Spleen (tissue), 11 donors: ENCODE measurements at regions not wholly inside any gene's neighbourhood (a gene's known extent, or its start where the extent isn't known, plus 50 kb on each side); places are given as distances from the start of the nearest gene placed in this dataset.

Experiments
- DNase-seq: peaks from one replicate; pipeline ENCODE4 v3.0.0-alpha.2; 2020
- H3K27ac ChIP-seq, 8 donors: fragments of 200-600 bp; sonication (generic) in 7 of 8; 1 replicate in 4 of 8; 2 replicates in 4 of 8; pipeline versions ENCODE4 v1.5.0 to v1.8.0; 2016 to 2021; ENCODE audit warnings: inconsistent platforms in 4 of 8, mild to moderate bottlenecking in 4 of 8, moderate library complexity in 1 of 8
- H3K27me3 ChIP-seq, 7 donors: fragments of 200-600 bp; sonication (generic) in 6 of 7; replicated peaks in 1 of 7; 1 replicate in 4 of 7; 2 replicates in 3 of 7; pipeline versions ENCODE4 v1.5.0 to v1.8.0; 2016 to 2021; ENCODE audit warnings: inconsistent platforms in 3 of 7, mild to moderate bottlenecking in 1 of 7
- H3K36me3 ChIP-seq, 6 donors: fragments of 200-600 bp; sonication (generic) in 5 of 6; 1 replicate in 4 of 6; 2 replicates in 2 of 6; pipeline versions ENCODE4 v1.5.0 to v1.8.0; 2016 to 2021; ENCODE audit warnings: inconsistent platforms in 2 of 6
- H3K4me1 ChIP-seq, 6 donors: fragments of 200-600 bp; sonication (generic) in 5 of 6; 1 replicate in 3 of 6; 2 replicates in 3 of 6; pipeline versions ENCODE4 v1.5.0 to v1.8.0; 2016 to 2021; ENCODE audit warnings: inconsistent platforms in 3 of 6
- H3K4me3 ChIP-seq, 8 donors: fragments of 200-600 bp; sonication (generic) in 7 of 8; 1 replicate in 4 of 8; 2 replicates in 4 of 8; pipeline versions ENCODE4 v1.5.0 to v1.8.0; 2016 to 2021; ENCODE audit warnings: inconsistent platforms in 4 of 8, mild to moderate bottlenecking in 4 of 8, moderate library complexity in 2 of 8
- H3K9me3 ChIP-seq, 8 donors: fragments of 200-600 bp; sonication (generic) in 7 of 8; 1 replicate in 4 of 8; 2 replicates in 4 of 8; pipeline versions ENCODE4 v1.5.0 to v1.8.0; 2016 to 2021; ENCODE audit warnings: inconsistent platforms in 4 of 8
- POLR2A ChIP-seq, 3 donors: fragments of 450-650 bp; IDR thresholded peaks; one replicate each; pipeline ENCODE4 v1.5.1; 2017; ENCODE audit warnings: antibody characterized with exemption in 3 of 3, mild to moderate bottlenecking in 1 of 3
- POLR2AphosphoS5 ChIP-seq, 3 donors: sonication (generic); formaldehyde crosslinking; IDR thresholded peaks; one replicate each; pipeline ENCODE4 v1.5.1; 2017; ENCODE audit warnings: antibody characterized with exemption in 3 of 3
- WGBS, 5 donors: extraction: QIAGEN DNeasy Blood & Tissue Kit in 3 of 5; methylation state at CpG; one replicate each; pipeline versions ENCODE4 v1.1.5 to v1.1.7; 2013 to 2018; 5-methylcytosine and 5-hydroxymethylcytosine counted together
- intact Hi-C: fragments of 100-400 bp; cut with DNase I; formaldehyde crosslinking; loops from one replicate; pipeline ENCODE4 v1.15.0; 2023; ENCODE audit warnings: low total_unique reads
- TF ChIP-seq, protein P1 (sequence below), 11 experiments: fragments of 200-600 bp in 7 of 11; fragments of 450-650 bp in 4 of 11; sonication (generic) in 4 of 11; IDR thresholded peaks in 8 of 11; conservative IDR thresholded peaks in 3 of 11; 1 replicate in 7 of 11; 2 replicates in 4 of 11; pipeline versions ENCODE4 v1.4.0 to v1.8.0; 2016 to 2021; ENCODE audit warnings: antibody characterized with exemption in 11 of 11, inconsistent platforms in 4 of 11, mild to moderate bottlenecking in 1 of 11
- donor health status: healthy with polysubstance abuse.
- donor health status: DM: no; HTN: no; CAD: no; lungs with moderate emphysema.
- donor health status: DM: no; HTN: no; CAD: no.
- donor health status: Bipolar disorder and iron deficiency.
- donor health status: healthy.
- donor health status: DM: no; HTN: no; CAD: no.
- donor health status: DM: yes; HTN: yes; CAD: no.

- WGBS, 5 donors: 84 to 92% (median 89%) methylated on average over 3 of the region's 3 CpGs
- Histone ChIP-seq H3K27me3 (no peaks in the 10 kb centered on the region), H3K36me3 (no peaks in the 10 kb centered on the region), H3K4me1 (no peaks in the 10 kb centered on the region), H3K4me3 (no peak overlapping the region), H3K27ac (no peak overlapping the region), H3K9me3 (peaks cover 0 to 78% (median 37%) of the 10 kb centered on the region in 8 donors)
- DNase-seq: no peak
- TF ChIP-seq POLR2AphosphoS5 (IDR thresholded peaks at IDR 0.05) (no peak), POLR2A (IDR thresholded peaks at IDR 0.05) (no peak)
- TF ChIP-seq, protein P1, sequence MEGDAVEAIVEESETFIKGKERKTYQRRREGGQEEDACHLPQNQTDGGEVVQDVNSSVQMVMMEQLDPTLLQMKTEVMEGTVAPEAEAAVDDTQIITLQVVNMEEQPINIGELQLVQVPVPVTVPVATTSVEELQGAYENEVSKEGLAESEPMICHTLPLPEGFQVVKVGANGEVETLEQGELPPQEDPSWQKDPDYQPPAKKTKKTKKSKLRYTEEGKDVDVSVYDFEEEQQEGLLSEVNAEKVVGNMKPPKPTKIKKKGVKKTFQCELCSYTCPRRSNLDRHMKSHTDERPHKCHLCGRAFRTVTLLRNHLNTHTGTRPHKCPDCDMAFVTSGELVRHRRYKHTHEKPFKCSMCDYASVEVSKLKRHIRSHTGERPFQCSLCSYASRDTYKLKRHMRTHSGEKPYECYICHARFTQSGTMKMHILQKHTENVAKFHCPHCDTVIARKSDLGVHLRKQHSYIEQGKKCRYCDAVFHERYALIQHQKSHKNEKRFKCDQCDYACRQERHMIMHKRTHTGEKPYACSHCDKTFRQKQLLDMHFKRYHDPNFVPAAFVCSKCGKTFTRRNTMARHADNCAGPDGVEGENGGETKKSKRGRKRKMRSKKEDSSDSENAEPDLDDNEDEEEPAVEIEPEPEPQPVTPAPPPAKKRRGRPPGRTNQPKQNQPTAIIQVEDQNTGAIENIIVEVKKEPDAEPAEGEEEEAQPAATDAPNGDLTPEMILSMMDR (IDR thresholded peaks at IDR 0.05 in 8 of 11, conservative IDR thresholded peaks at IDR 0.05 in 3 of 11): no peak
- intact Hi-C loops: no loop called here
Observed at GRCh38 chr11:81036168-81036870, 1595.5 kb upstream of the TENM4 start.

GRCh38 chr11:81033779-81034540, 1593.1 kb upstream of the TENM4 start:
- no peak overlapping the region for H3K4me3 ChIP-seq
- peaks cover 0 to 67% (median 35%) of the 10 kb centered on the region in 8 donors for H3K9me3 ChIP-seq
- no peaks in the 10 kb centered on the region for H3K4me1 ChIP-seq
- WGBS, 5 donors: 79 to 91% (median 85%) methylated on average over 6 of the region's 6 CpGs
- DNase-seq: no peak
- no peaks in the 10 kb centered on the region for H3K27me3 ChIP-seq
- H3K27ac ChIP-seq: no peak overlapping the region
- TF ChIP-seq, protein P1 (IDR thresholded peaks at IDR 0.05 in 8 of 11, conservative IDR thresholded peaks at IDR 0.05 in 3 of 11): no peak
- no peak for TF ChIP-seq POLR2A (IDR thresholded peaks at IDR 0.05)
- H3K36me3 ChIP-seq: no peaks in the 10 kb centered on the region
- intact Hi-C loops: no loop called here

GRCh38 chr11:81032906-81033305, 1592.1 kb upstream of the TENM4 start:
- Histone ChIP-seq H3K27ac (no peak overlapping the region), H3K4me3 (no peak overlapping the region), H3K36me3 (no peaks in the 10 kb centered on the region), H3K9me3 (peaks cover 0 to 56% (median 30%) of the 10 kb centered on the region in 8 donors), H3K27me3 (no peaks in the 10 kb centered on the region), H3K4me1 (no peaks in the 10 kb centered on the region)
- intact Hi-C loops: no loop called here
- TF ChIP-seq, protein P1 (IDR thresholded peaks at IDR 0.05 in 8 of 11, conservative IDR thresholded peaks at IDR 0.05 in 3 of 11): no peak
- TF ChIP-seq POLR2A (IDR thresholded peaks at IDR 0.05) (no peak), POLR2AphosphoS5 (IDR thresholded peaks at IDR 0.05) (no peak)
- no peak for DNase-seq
- WGBS, 5 donors: 80 to 95% (median 93%) methylated on average over 10 of the region's 10 CpGs

GRCh38 chr11:81030186-81030585, 1589.4 kb upstream of the TENM4 start:
- H3K4me3 ChIP-seq: no peak overlapping the region
- WGBS, 5 donors: 79 to 84% (median 82%) methylated on average over 1 of the region's 1 CpG
- H3K36me3 ChIP-seq: no peaks in the 10 kb centered on the region
- peaks cover 0 to 29% (median 8%) of the 10 kb centered on the region in 8 donors for H3K9me3 ChIP-seq
- H3K27ac ChIP-seq: no peak overlapping the region
- TF ChIP-seq, protein P1 (IDR thresholded peaks at IDR 0.05 in 8 of 11, conservative IDR thresholded peaks at IDR 0.05 in 3 of 11): no peak
- no peak for TF ChIP-seq POLR2A (IDR thresholded peaks at IDR 0.05)
- TF ChIP-seq POLR2AphosphoS5 (IDR thresholded peaks at IDR 0.05): no peak
- no peak for DNase-seq
- no peaks in the 10 kb centered on the region for H3K27me3 ChIP-seq
- H3K4me1 ChIP-seq: no peaks in the 10 kb centered on the region
- intact Hi-C loops: no loop called here
